GM19397 (cell line): ENCODE measurements at regions not wholly inside any gene's neighbourhood (a gene's known extent, or its start where the extent isn't known, plus 50 kb on each side); places are given as distances from the start of the nearest gene placed in this dataset.

Experiments
- ATAC-seq: cut with Tn5 transposase; IDR thresholded peaks from one replicate; pipeline ENCODE4 v1.9.1; 2021; ENCODE audit warnings: mild to moderate bottlenecking, moderate library complexity; ENCODE audit not compliant: unreplicated experiment

DNA sequence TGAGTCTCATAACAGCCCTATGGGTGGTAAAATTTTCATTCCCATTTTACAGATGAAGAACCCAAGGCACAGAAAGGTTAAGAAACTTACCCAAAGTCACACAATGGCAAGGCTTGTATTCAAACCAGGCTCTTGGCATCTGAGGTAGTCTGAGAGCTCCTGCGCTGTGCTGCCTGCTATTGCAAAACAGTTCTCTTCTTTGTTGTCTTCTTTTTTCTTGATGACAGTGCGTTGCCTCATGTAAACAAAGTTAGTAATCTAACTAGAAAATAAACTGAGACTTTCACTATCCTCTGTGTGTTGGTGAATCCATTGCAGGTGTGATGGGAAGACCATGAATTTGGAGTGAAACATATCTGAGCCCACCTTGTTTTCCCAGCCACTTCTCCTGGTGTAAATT is 240.8 kb downstream of the PTEN start:
- ATAC-seq, result no peak

DNA sequence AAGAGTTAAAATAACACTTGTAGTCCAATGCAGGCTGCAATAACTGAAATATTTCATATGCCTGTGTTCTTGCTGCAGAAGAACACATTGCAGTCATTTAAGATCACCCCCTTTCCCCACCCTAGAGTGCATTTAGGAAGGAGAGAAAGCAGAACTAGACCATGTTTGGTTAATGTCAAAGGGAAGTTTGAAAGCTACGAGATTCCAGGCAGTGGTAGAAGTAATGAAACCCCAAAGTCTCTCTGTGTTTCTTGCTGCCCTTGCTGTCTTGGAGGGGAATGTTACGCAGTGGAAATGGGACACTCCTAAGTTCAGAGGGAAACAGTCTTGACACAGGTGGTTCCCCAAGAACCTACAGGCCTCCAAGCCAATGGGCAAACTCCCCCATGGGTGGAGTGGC is 242.9 kb downstream of the PTEN start:
- ATAC-seq, result no peak

DNA sequence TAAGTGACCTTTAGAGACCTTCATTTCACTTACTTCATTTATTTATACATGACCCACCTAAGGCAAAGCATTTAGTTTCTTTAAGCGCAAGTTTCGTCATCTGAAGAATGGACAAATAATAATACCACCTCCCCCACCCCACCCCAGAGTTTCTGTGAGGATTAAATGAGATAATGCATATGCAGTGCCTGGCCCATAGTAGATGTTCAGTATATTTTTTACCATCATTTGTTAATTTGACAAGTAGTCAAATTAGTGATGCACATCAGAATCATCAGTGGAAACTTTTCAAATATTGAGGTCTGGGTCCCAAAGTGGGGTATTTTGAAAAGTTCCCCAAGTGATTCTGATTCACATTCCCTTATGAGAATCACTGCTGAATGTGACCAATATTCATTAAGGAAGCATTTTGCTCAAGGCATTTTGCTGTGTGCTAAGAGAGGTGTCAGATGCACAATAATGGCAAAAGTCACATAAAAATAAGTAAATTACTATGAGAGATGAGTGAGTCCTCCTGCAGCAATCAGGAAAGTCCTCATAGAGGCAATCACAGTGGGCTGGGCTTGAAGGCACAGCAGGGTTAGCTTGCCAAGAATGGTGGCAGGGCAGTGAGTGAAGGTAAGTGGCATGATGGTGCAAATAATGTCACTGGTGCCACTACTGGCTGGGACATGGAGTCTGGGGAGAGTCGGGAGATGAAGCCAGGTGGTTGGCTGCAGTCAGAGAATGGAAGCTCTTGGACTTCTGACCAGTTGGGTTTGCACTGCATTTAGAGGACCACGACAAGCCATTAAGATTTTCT is 244.1 kb downstream of the PTEN start:
- peak; percentile 1 for ATAC-seq

DNA sequence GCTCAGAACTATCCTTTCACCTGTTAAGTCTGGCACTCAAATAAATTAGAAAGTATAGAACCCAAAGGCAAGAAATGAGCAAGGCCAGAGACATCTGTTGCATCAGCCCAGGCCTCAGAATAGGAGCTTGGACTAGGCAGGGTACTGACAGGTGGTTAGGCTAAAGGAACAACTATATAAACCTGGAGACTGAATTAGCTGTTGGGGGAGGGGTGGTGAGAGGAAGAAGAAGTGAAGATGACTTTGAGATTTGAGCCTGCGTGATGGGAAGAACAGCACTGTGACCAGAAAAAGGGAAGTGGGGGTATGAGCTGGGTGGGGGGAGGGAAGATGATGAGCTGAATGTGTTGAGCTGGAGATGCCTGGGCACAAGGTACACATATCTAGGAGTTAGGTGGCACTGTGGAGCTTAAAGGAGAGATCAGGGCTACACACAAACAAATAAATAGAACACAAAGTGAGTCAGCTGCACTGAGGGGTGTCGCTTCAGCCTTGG is 244.7 kb downstream of the PTEN start:
- peak; percentile 34 for ATAC-seq

DNA sequence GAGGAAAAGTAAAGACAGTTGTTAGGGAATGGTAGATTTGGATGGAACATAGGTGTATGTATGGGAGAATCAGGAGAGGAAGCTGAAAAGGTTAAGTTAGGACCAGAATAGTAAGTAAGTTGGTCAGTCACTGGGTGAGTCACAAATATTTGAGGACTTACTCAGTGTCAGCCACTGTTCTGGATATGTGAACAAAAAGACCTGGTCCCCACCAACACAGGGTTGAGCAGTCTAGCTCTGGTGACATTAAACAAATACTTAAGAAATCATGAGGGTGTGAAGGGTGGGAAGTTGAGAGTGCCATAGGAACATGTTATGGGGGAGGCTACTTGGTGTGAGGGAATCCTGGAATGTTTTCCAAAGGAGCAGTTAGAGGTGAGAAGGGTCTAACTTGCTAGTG is 246.9 kb downstream of the PTEN start:
- ATAC-seq, result no peak

DNA sequence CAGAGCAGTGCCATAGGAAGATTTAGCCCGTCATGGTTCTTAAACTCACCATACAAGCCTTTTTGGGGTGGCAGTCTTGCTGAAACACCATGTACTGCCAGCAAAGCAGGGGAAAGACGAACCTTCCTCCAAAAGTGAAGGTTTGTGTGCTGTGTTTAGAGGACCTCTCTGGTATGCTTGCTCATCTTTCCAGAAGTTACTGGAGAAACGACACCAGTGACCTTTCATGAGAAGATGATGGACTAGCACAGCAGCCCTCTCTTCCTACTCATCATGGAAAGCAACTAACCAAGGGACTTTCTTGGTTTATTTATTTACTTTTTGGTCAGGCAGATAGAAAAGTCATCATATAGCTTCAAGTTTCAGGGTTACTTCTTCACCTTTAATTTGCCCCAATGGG is 247.4 kb downstream of the PTEN start:
- ATAC-seq, result no peak

DNA sequence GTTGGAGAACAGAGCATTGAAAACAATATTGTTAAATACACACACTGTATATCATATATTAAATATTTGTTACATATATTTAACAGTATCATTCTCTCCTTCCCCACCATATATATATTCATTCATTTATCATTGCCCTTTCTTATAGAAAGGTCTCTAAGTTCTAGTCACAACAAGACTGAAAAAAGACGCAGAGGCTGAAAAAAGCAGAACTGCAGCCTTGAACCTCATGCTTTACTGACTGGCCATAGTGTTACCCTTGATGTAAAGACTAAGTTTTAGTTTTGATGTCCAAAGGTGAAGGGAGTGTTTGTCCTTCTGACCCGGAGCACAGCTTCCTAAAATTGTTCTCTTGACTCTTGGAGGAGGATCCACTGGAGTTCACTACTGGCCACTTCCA is 247.9 kb downstream of the PTEN start:
- no peak for ATAC-seq

DNA sequence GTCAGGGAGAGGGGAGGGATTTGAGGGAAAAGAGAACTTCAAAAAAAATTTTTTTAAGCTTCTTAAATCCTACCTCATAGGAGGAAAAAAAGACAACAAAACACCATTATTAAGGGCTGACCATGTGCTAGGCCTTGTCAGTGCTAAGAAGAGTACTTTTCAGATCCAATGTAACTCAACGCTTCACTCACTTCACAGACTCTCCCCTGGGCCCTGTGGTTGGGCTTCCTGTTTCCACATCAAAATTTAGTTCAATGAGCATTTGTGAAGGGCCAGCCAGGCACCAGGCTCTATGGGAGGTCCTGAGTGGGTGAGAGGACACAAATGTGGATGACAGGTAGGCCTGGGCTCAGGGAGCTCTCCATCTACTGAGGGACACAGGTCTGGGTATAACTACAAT is 249.8 kb downstream of the PTEN start:
- peak; percentile 42 for ATAC-seq

DNA sequence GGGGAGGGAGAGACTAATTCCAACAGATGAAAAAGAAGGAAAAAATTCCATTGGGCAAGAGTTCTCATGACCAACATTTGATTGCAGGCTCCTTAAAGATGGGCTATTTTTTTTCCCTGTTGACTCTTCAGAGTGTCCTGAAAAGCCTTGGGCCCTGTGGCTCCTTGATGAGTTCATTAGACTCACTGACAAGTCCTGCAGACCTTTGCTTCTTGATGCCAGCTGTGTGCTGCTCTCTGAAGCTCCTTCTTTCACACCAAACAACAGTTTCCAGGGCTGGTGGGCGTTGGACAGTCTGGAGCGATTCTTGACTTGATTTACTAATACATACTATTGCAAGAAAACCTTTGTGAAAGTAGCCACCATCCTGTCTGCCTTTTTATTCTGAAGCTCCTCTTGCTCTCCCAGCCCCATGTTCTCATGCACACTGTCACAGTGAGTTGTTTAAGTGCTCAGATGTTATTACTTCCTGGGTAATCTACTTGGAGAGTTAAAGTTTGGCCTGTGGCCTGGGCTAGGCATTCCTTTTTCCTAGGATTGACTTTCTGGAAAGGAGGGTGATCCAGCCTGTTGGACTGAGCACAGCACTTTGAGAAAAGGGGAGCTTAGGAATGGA is 250.3 kb downstream of the PTEN start:
- no peak for ATAC-seq

DNA sequence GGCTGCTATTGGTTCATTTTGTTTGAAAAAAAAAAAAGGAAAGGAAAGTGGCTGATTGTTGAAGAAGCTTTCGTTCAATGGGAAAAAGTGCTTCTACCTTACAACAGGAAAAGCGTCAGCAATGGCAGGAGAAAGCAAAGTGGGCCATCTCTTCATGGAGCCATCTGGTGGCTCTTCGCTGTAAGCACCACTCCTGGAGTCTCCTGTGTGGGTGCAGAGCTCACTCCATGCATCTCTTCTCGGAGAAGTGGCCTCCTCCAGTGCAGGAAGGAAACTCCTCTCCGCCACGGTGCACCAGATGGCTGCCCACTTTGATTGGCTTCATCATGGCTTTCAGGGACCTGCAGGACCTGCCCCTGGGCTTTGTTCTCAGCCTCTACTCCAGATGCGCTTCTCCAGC is 250.9 kb downstream of the PTEN start:
- ATAC-seq, result no peak

DNA sequence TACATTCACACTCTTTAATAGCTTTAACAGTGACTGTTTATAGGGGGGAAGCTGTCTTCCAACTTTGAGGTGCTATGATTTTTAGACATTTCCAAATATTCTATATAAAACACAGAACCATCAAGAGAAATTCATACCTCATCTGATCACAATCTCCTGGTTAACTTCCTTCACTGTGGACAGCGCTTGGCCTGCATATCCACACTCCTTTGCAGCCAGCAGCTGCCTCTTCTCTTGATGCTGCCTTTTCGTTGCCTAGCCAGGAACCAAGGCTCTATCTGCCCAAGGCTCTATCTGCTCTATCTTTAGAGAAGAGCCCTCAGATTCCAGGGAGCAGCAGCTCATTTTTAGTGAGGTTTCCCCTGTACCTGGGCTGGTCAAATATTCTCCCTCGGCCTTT is 252.0 kb downstream of the PTEN start:
- ATAC-seq, result no peak

DNA sequence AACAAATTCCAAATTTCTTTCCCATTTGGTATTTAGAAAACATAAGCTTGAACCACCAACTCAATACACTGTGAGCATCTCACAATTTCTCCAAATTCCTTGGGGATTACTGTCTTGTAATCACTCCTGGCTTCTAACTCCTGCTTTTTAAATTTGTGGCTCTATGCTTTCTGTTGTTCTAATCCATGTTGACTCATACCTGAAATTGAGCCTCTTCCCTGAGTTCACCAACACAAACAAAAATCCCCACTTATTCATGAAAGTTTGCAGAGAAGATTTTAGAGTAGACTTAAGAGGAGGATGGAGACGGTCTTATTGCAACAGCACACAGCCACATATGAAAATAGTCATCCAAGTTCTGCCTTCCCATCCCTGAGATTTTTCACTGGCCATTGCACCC is 252.5 kb downstream of the PTEN start:
- ATAC-seq, result no peak

DNA sequence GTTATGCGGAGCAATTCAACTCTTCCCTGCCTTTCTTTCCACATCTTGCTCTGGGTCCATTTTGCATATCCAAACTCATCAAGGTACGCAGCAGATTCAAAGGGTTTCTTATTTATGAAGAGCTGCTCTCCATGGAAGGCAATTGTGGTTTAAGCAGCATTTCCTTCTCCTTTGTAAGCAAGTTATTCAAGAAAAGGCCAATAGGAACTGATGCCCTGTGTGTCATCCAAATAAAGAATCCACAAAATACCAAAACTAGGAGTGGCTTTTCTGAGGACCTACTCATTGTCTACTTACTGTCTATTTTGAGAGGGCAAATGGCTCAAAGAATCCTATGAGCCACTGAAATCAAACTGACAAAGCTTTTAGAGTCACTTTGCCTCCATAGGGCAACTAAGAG is 253.1 kb downstream of the PTEN start:
- ATAC-seq, result no peak

DNA sequence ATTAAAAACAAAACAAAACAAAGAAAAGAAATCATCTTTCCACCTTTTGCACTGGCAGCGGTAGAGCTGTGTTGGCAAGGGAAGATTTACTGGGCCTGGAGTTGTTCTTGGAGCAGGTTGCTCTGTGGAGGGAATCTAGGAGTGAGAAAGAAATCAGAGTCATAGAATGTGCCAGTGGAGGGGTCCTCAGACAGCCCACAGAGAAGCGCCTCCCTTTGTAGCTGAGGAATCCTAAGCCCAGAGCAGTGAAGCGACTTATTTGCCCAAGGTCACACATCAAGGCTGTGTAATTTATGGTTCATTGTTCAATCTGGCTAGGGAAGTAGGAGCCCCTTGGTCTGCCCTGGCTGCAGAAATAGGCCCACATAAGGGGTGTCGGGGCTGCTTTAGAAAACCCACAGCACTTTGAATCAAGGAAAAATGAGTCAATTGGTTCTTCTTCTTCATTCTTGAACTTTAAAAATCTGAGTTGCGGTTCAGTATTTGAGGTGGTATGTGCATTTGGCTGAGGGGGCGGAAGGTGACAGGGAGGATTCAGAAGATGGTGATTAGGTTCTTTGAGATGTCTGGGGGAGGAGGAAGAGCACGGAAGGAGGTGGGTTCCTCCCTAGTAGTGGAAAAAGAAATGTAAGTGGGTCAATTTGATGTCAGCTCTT is 253.7 kb downstream of the PTEN start:
- no peak for ATAC-seq

DNA sequence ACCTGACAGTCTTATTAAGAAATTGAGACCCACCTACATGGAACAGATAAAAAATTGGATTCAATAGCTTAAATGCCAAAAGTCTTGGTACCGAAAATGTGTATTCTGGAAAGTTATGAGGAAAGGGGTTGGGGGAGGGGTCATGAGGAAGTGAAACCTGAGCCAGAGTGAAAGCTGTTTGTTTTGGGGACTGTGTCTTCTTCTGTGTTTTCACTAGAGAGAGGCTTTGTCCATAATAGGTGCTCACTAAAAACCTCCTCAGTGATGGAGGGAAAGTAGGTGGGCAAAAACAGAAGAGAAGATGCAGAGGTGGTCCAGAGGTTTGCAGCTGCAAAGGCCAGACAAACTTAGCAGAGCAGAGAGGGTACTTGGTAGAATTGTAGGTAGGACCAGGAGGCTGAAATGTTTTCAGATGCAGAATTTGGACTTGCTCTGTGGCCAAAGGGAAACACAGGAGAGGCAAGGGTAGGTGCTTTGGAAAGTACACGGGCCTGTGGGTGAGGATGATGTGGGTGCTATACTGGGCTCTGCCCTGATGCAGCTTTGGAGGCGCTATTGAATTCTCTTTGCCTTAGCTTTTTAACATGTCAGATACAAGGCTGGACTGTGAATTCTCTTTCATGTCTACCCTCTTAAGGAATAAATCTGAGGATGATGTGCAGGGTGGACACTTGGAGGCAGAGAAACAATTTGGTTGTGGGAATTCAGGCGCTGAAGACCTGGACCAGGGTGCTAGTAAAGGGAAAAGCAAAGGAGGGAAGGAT is 254.6 kb downstream of the PTEN start:
- ATAC-seq, result no peak

DNA sequence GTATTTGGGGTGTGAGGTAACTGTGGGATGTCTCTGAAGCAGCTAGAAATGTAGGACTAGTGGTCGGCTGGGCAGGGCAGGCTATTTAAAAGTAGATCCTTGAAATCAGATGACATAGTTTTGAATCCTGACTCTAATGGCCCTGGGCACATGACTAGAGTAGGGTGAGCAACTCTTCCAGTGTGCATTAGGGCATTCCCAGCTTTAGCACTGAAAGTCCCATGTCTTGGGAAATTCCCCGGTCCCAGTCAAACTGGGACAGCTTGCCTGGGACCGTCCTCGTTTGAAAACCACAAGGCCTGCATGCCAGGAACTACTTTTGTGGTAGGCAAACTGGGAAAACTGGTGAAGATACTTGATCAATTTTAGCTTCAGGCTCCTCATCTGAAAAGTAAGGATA is 255.3 kb downstream of the PTEN start:
- no peak for ATAC-seq

DNA sequence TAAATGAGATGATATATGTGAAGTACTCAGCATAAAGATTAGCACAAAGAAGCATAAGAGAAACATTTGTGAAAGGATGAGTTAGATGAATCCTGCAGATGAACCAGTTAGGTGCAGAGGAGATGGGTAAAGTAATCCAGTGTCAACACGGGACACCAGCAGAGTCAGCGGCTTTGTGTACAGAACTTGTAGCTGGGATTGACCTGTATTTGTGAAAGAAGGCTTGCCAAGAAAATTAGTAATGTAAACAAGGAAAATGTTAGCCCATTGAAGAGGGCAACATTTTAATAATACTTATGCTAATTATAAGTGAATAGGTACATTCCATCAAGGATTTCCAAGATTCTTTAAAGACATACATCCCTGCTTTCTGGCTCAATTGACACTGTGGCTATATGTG is 255.7 kb downstream of the PTEN start:
- ATAC-seq, result no peak

DNA sequence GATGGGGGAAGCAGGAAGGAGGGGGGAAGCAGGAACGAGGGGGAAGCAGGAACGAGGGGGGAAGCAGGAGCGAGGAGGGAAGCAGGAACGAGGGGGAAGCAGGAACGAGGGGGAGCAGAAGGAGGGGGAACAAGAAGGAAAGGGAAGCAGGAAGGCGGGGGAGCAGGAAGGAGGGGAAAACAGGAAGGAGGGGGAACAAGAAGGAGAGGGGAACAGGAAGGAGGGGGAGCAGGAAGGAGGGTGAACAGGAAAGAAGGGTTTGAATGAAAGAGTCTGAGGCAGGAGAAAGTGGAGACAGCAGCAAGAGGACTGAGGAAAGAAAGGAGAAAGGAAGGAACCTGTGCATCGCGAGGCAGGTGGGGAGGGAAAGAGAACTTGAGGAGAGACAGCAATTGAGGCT is 256.6 kb downstream of the PTEN start:
- no peak for ATAC-seq

DNA sequence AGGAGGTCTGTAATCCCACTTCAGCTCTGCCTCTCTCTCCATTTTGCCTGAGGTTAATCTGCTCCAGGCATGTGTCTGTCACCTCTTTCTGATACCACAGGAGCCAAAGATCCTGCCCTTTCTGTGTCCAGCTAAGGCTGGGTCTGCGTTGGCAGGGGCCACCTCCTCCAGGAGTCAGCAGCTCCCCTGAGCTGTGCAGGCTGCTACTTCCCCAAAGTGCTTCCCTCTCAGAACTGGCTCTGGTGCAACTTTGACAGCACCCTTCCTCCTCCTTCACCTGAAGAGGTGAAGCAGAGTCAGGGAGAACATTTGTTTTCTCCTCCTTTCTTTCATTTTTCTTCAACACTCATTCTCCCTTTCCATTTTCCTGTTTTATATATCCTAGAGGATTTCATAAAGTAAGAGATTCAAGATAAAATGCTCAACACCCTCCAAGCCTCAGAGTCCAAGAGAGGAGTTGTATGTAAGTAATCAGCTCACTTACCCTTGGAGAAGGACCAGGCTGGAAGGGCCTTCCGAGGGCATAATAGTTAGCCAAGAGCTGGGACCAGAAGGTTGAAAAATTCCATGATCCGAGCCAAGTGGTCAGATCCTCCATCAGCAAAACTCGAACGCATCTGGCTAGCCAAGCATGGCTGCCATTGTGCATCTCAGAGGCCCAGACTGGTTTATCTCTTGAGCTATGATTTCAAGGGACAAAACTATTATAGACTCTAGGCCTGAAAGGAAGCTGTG is 257.3 kb downstream of the PTEN start:
- ATAC-seq, result no peak

DNA sequence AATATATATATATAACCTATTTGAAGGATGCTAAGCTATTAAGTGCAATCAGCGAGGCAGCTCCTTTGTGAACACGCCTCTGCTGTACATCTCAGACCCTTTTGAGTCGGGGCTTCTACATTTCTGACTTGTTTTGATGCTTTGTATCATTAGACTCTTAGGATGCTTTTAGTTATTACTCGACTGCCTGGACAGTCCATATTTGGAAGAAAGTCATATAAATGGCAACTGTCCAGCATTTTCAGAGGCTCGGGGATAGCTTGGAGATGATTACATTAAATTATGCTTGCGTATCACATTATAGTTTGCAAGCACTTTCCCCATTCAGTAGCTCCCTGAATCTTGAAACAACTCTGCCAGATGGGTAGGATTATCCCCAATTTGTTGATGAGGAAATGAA is 257.9 kb downstream of the PTEN start:
- no peak for ATAC-seq

DNA sequence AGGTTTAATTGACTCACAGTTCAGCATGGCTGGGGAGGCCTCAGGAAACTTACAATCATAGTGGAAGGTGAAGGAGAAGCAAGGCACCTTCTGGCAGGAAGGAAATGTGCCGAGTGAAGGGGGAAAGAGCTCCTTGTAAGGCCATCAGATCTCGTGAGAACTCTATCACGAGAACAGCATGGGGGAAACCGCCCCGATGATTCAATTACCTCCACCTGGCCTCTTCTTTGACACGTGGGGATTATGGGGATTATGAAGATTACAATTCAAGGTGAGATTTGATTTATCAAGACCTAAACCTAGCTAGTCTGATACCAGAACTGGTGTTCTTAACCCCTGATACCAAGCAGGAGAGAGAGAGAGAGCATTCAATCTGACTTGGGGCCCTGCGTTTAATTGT is 258.7 kb downstream of the PTEN start:
- ATAC-seq, result no peak
